GM23338 (cell line): ENCODE measurements at regions not wholly inside any gene's neighbourhood (a gene's known extent, or its start where the extent isn't known, plus 50 kb on each side); places are given as distances from the start of the nearest gene placed in this dataset.

Source experiments
- ATAC-seq: fragments of 200-7000 bp; cut with Tn5 transposase; 3 replicates; pipeline ENCODE4 v1.9.1; 2020
- DNase-seq: peaks from one replicate; pipeline ENCODE4 v3.0.0-alpha.2; 2015; ENCODE audit warnings: low spot score
- H2AFZ ChIP-seq: fragments of 200-600 bp; sonication (generic); 2 replicates; pipeline ENCODE4 v1.8.0; 2016; ENCODE audit warnings: antibody characterized with exemption, mild to moderate bottlenecking, moderate library complexity
- H3F3A ChIP-seq: fragments of 200-600 bp; sonication (generic); replicated peaks from 2 replicates; pipeline ENCODE4 v1.8.0; 2017; ENCODE audit warnings: antibody characterized with exemption, mixed run types, low read depth
- H3K27ac ChIP-seq: fragments of 200-600 bp; sonication (generic); 2 replicates; pipeline ENCODE4 v1.6.1; 2016; ENCODE audit warnings: low read depth
- H3K27me3 ChIP-seq: fragments of 200-600 bp; sonication (generic); 2 replicates; pipeline ENCODE4 v1.8.0; 2016; ENCODE audit warnings: mild to moderate bottlenecking, mixed run types, moderate library complexity; ENCODE audit not compliant: insufficient read depth
- H3K36me3 ChIP-seq: fragments of 200-600 bp; sonication (generic); 2 replicates; pipeline ENCODE4 v1.8.0; 2016; ENCODE audit warnings: mild to moderate bottlenecking; ENCODE audit not compliant: insufficient read depth
- H3K4me1 ChIP-seq: fragments of 200-600 bp; sonication (generic); 2 replicates; pipeline ENCODE4 v1.8.0; 2016; ENCODE audit warnings: mild to moderate bottlenecking, moderate library complexity; ENCODE audit not compliant: insufficient read depth
- H3K4me2 ChIP-seq: fragments of 200-600 bp; sonication (generic); 2 replicates; pipeline ENCODE4 v1.7.1; 2017; ENCODE audit warnings: mixed run types
- H3K4me3 ChIP-seq: fragments of 200-600 bp; sonication (generic); 2 replicates; pipeline ENCODE4 v1.6.1; 2016; ENCODE audit warnings: mixed run types
- H3K79me2 ChIP-seq: fragments of 200-600 bp; sonication (generic); replicated peaks from 2 replicates; pipeline ENCODE4 v1.8.0; 2017; ENCODE audit warnings: mild to moderate bottlenecking; ENCODE audit not compliant: insufficient read depth
- H3K9me2 ChIP-seq: fragments of 200-600 bp; sonication (generic); 2 replicates; pipeline ENCODE4 v1.8.0; 2017; ENCODE audit not compliant: insufficient read depth
- H4K20me1 ChIP-seq: fragments of 200-600 bp; sonication (generic); replicated peaks from 2 replicates; pipeline ENCODE4 v1.8.0; 2017; ENCODE audit warnings: mild to moderate bottlenecking; ENCODE audit not compliant: insufficient read depth
- H3K27ac Mint-ChIP-seq: 2 replicates; pipeline ENCODE4 v1.8.0; 2020; ENCODE audit warnings: inconsistent platforms, mild to moderate bottlenecking, moderate library complexity, mixed read lengths
- H3K27me3 Mint-ChIP-seq: 3 replicates; pipeline ENCODE4 v1.8.0; 2022; ENCODE audit warnings: low read depth, mild to moderate bottlenecking, moderate library complexity, mixed read lengths, inconsistent platforms; ENCODE audit not compliant: insufficient read depth, poor library complexity
- H3K36me3 Mint-ChIP-seq: 3 replicates; pipeline ENCODE4 v1.8.0; 2021; ENCODE audit warnings: low read depth, mild to moderate bottlenecking, inconsistent platforms, moderate library complexity, mixed read lengths
- H3K4me1 Mint-ChIP-seq: 3 replicates; pipeline ENCODE4 v1.8.0; 2020; ENCODE audit warnings: mild to moderate bottlenecking, inconsistent platforms, mixed read lengths
- H3K4me3 Mint-ChIP-seq: 3 replicates; pipeline ENCODE4 v1.8.0; 2021; ENCODE audit warnings: moderate library complexity, mild to moderate bottlenecking, inconsistent platforms, mixed read lengths
- H3K9me3 Mint-ChIP-seq: 3 replicates; pipeline ENCODE4 v1.8.0; 2020; ENCODE audit warnings: moderate library complexity, mild to moderate bottlenecking, inconsistent platforms, mixed read lengths
- EZH2 ChIP-seq: fragments of 200-600 bp; sonication (generic); IDR thresholded peaks from one replicate; pipeline ENCODE4 v1.8.0; 2017; ENCODE audit warnings: antibody characterized with exemption, mild to moderate bottlenecking, low read depth; ENCODE audit not compliant: unreplicated experiment
- EZH2phosphoT487 ChIP-seq: fragments of 200-600 bp; sonication (generic); IDR thresholded peaks from one replicate; pipeline ENCODE4 v1.8.1; 2018; ENCODE audit warnings: antibody characterized with exemption; ENCODE audit not compliant: unreplicated experiment
- JUNB ChIP-seq: IDR thresholded peaks from one replicate; pipeline ENCODE4 v1.6.1; 2016; ENCODE audit warnings: antibody characterized with exemption; ENCODE audit not compliant: unreplicated experiment
- NANOG ChIP-seq: IDR thresholded peaks from 2 replicates; pipeline ENCODE4 v1.6.1; 2016; ENCODE audit warnings: antibody characterized with exemption, borderline replicate concordance
- POLR2AphosphoS5 ChIP-seq: IDR thresholded peaks from 2 replicates; pipeline ENCODE4 v1.6.1; 2016; ENCODE audit warnings: antibody characterized with exemption, low read depth
- REST ChIP-seq: IDR thresholded peaks from one replicate; pipeline ENCODE4 v1.6.1; 2018; ENCODE audit warnings: antibody characterized with exemption; ENCODE audit not compliant: unreplicated experiment
- ZNF462 ChIP-seq: fragments of 250-450 bp; sonication (Bioruptor Pico); IDR thresholded peaks from 2 replicates; pipeline ENCODE4 v1.5.0; 2020; ENCODE audit warnings: mild to moderate bottlenecking, moderate library complexity

GRCh38 chr5:167694325-167695147, 596.9 kb upstream of the WWC1 start:
- H3K27ac Mint-ChIP-seq, result no peak overlapping the region
- Histone ChIP-seq H3K79me2 (no peaks in the 10 kb centered on the region), H3K27me3 (no peaks in the 10 kb centered on the region), H3K4me1 (peaks cover 9% of the 10 kb centered on the region), H2AFZ (no peak overlapping the region), H3K4me2 (no peak overlapping the region), H3K36me3 (no peaks in the 10 kb centered on the region), H4K20me1 (no peaks in the 10 kb centered on the region), H3F3A (no peaks in the 10 kb centered on the region), H3K4me3 (no peak overlapping the region), H3K27ac (no peak overlapping the region), H3K9me2 (no peaks in the 10 kb centered on the region)
- H3K27me3 Mint-ChIP-seq, result peaks cover 2% of the 10 kb centered on the region
- no peak for ATAC-seq
- peaks cover 3% of the 10 kb centered on the region; the same call in 2 of the 3 replicates for H3K9me3 Mint-ChIP-seq
- TF ChIP-seq EZH2phosphoT487, result no peak
- no peak for TF ChIP-seq JUNB
- TF ChIP-seq NANOG, result no peak
- TF ChIP-seq ZNF462, result no peak
- TF ChIP-seq POLR2AphosphoS5, result no peak
- no peak for TF ChIP-seq EZH2
- no peak for TF ChIP-seq REST
- DNase-seq, result no peak
- no peak overlapping the region for H3K4me3 Mint-ChIP-seq
- H3K4me1 Mint-ChIP-seq, result peaks cover 26% of the 10 kb centered on the region
- H3K36me3 Mint-ChIP-seq, result peaks cover 3% of the 10 kb centered on the region; the same call in 1 of the 3 replicates
